CD4-positive, alpha-beta T cell treated with Interferon gamma for 1 hour (primary cell): ENCODE measurements at regions not wholly inside any gene's neighbourhood (a gene's known extent, or its start where the extent isn't known, plus 50 kb on each side); places are given as distances from the start of the nearest gene placed in this dataset.
"Not testable (repeated sequence)": the region's sequence is repeated elsewhere in the genome, so short reads cannot be mapped to it uniquely, and the experiment has no call there.

Experiments
- DNase-seq: peaks from one replicate; pipeline ENCODE4 v3.0.0-alpha.2; 2020

DNA sequence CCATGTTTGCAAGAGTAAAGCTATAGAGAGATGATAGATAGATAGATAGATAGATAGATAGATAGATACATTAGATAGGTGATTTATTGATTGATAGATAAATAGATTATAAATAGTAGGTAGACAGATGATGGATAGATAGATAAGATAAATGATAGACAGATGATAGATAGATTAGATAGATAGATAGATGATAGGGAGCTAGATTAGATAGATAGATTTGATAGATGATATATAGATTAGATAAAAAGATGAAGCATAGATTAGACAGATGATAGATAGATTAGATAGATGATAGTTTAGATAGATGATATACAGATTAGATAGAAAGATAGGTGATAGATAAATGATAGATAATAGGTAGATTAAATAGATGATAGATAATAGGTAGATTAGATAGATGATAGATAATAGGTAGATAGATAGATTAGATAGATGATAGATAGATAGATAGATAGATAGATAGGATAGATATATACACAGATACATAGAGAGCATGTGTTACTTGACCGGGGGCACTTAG is 243.3 kb upstream of the FOXK1 start:
- DNase-seq: no peak

DNA sequence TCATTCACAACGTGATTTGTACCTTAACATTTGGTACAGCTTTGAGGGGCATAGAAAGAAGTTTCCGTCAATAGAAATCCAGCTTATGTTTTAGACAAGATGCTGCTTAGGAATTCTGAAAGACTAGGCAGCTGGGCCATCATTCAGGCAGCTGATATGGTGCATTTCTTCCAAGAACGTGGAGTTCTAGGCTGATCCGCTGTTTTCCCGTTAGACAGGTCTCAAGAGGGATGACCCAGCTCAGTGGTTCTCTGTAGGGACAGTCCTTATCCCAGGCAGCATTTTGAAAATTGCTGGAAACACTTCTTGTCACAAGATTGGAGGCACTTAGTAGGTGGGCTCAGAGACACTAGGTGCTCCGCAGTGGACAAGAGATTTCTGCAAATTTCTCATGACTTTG is 242.7 kb upstream of the FOXK1 start:
- no peak for DNase-seq

GRCh38 chr7:4444106-4444505 is 238.0 kb upstream of the FOXK1 start:
- DNase-seq: no peak

DNA sequence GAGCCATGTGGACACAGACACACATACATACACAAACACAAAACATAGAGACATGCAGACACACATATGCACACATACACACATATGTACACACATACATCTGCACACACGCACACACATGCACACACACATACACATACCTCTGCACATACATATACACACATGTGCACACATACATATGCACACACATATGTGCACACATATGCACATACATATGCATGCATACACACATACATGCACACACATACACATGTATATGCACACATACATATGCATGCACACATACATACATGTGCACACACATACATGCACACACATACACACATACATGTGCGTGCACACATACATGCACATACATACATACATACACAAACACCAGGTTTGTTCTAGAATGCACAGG is 236.3 kb upstream of the FOXK1 start:
- no peak for DNase-seq

DNA sequence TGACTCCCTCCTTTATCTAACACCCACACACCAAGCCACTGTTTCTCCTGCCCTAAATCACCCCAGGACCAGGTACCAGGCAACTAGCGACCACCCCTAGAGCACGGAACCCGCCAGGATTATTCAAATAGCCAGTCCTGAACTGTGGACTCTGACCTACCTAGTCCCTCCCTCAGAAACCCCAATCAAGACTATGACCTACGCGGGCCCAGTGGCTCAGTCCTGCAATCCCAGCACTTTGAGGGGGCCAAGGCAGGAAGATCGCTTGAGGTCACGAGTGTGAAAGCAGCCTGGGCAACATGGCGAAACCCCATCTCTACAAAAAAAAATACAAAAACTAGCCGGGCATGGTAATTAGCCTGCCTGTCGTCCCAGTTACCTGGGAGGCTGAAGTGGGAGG is 232.8 kb upstream of the FOXK1 start:
- DNase-seq: no peak

- DNase-seq: no peak
Observed at GRCh38 chr7:4450483-4450882, 231.6 kb upstream of the FOXK1 start.

GRCh38 chr7:4460597-4460996 is 221.5 kb upstream of the FOXK1 start:
- DNase-seq: no peak

DNA sequence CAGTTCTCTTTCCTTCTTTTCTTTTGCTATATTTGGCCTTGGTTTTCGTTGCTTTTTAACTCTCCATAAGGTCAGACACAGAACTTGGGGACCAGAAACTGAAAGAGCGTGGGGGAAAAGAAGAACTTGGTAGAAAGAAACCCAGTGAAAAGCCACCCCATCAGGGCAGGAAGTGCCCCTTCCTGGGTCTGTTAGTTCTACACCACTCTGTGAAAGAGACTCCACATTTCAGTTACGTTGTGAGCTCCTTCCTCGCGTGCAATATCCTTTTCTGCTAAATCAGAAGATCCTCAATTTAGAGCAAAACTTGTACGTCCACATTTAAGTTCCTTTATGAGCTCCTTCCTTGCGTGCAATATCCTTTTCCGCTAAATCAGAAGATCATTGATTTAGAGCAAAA is 220.6 kb upstream of the FOXK1 start:
- DNase-seq: no peak

DNA sequence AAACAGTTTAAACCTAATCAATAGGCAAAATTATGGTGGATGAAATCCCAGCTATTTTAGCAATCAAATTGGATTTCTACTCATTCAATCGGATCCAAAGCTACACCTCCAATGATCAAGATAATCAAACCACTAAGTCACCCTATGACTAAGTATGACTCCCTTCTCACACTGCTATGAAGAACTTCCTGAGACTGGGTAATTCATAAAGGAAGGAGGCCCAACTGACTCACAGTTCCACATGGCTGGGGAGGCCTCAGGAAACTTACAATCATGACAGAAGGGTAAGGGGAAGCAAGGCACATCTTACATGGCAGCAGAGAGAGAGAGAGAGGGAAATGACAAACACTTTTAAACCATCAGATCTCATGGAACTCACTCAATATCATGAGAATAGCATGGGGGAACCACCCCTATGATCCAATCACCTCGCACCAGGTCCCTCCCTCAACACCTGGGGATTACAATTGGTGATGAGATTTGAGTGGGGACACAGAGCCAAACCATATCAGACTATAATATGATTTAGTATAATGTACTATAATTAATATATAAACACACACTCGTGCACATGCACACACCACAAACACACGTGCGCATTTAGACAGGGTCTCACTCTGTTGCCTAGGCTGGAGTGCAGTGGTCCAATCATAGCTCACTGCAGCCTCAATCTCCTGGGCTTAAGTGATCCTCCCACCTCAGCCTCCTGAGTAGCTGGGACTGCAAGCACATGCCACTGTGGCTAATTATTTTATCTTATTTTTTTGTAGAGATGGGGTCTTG is 213.6 kb upstream of the FOXK1 start:
- DNase-seq: no peak

DNA sequence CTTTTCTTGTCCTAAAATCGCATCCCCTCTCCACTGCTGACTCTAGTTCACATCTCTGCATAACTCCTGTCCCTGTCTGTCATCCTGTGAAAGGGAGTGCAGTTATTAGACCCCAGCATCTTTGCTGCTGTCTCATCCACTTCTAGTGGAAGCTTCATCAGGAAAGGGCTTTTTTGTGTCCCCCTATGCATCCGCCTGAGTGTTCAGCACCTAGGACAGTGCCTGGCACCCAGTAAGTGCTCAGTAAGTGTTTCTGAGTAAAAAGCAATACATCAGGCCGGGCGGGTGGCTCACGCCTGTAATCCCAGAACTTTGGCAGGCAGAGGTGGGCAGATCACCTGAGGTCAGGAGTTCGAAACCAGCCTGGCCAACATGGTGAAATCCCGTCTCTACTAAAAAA is 211.8 kb upstream of the FOXK1 start:
- DNase-seq: no peak

GRCh38 chr7:4472728-4473127 is 209.4 kb upstream of the FOXK1 start:
- no peak for DNase-seq

DNA sequence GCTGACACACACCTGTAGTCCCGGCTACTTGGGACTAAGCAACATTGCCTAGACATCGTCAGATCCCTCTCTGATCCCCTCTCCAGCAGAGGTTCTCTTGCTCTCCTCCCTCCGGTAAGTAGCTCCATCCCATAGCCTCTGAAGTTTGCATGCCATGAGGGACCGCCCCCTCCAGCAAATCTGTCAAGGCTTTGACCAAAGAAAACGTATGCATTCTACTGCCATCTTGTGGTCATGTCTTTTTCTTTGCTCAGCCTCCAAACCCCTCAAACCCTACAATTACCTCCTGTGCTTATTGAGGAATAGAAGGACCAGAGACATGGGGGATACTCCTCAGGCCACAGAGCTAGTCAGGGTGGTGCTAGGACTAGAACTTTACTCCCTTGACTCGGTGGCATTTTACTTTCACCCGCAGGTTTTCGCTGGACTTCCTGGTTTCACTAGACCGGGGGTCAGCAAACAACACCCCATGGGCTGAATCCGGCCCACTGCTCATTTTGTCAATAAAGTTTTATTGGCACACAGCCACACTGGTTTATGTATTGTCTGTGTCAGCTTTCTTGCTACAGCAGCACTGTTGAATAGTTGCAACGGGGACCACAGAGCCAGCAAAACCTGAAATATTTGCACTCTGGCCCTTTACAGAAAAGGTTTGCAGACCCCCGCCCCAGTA is 202.6 kb upstream of the FOXK1 start:
- DNase-seq: no peak

DNA sequence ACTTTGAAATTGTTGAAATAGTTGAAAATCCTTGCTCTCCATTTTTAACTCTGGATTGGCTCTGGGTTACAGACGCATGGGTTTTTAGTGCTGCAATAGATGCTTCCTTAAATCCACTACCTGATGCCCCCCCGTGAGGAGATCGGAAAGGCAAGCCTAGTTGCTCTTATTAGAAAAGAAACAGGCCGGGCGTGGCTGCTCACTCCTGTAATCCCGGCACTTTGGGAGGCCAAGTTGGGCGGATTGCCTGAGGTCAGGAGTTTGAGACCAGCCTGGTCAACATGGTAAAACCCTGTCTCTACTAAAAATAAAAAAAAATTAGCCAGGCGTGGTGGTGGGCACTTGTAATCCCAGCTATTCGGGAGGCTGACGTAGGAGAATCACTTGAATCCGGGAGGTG is 202.0 kb upstream of the FOXK1 start:
- not testable (repeated sequence) for DNase-seq

GRCh38 chr7:4483851-4484250 is 198.2 kb upstream of the FOXK1 start:
- no peak for DNase-seq

- no peak for DNase-seq
Observed at GRCh38 chr7:4484545-4484944, 197.6 kb upstream of the FOXK1 start.

- no peak for DNase-seq
Observed at GRCh38 chr7:4486907-4487306, 195.2 kb upstream of the FOXK1 start.

- DNase-seq: not testable (repeated sequence)
Observed at GRCh38 chr7:4496911-4497310, 185.2 kb upstream of the FOXK1 start.

- no peak for DNase-seq
Observed at GRCh38 chr7:4500812-4501211, 181.3 kb upstream of the FOXK1 start.

GRCh38 chr7:4507886-4508285 is 174.2 kb upstream of the FOXK1 start:
- DNase-seq: not testable (repeated sequence)

GRCh38 chr7:4513450-4513849 is 168.6 kb upstream of the FOXK1 start:
- no peak for DNase-seq

DNA sequence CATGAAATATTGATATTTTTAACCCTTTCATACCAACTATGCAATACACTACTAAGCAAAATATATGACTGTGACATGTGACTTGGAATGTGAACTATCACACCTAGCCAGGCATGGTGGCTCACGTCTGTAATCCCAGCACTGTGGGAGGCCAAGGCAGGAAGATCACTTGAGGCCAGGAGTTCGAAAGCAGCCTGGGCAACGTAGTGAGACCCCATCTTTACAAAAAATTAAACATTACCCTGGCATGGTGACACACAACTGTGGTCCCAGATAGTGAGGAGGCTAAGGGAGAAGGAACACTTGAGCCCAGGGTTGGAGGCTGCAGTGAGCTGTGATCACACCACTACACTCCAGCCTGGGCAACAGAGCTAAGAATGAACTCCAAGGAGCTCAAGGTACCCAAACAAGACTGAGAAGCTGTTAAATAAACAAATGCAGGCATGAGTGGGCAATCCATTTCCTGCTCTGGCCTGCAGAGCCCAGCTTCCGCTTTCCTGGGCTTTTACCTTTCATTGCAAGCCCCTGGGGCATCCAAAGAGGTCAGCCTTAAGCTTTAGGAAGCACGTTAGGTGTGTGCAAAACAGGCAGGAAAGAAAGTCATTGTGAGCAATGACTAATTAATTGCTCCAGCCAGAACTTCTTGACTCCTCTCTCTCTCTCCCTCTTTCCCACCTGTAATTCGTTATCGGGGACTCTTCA is 162.1 kb upstream of the FOXK1 start:
- DNase-seq: no peak

- DNase-seq: no peak
Observed at GRCh38 chr7:4523219-4523618, 158.9 kb upstream of the FOXK1 start.

- no peak for DNase-seq
Observed at GRCh38 chr7:4523873-4524272, 158.2 kb upstream of the FOXK1 start.

DNA sequence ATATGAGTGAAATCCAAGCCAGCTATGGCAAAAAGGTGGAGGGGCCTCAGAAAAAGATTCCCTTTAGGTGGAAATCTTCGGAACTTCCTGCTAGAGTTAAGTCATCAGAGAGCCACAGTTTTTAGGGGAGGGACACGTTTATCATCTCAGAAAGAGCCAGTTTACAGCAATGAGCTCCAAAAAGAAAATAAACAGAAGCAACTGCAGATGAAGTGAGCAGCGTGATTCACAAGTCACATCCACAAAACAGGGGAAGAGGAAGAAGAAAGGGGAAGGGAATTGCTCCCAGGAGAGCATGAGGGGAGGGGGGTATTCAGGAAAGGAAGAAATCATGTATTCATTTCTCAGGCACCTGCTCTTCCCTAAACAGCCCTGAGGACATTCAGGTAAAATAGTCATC is 156.2 kb upstream of the FOXK1 start:
- no peak for DNase-seq
